GM23338 (cell line): ENCODE measurements at regions not wholly inside any gene's neighbourhood (a gene's known extent, or its start where the extent isn't known, plus 50 kb on each side); places are given as distances from the start of the nearest gene placed in this dataset.

Source experiments
- ATAC-seq: fragments of 200-7000 bp; cut with Tn5 transposase; 3 replicates; pipeline ENCODE4 v1.9.1; 2020
- DNase-seq: peaks from one replicate; pipeline ENCODE4 v3.0.0-alpha.2; 2015; ENCODE audit warnings: low spot score
- H2AFZ ChIP-seq: fragments of 200-600 bp; sonication (generic); 2 replicates; pipeline ENCODE4 v1.8.0; 2016; ENCODE audit warnings: antibody characterized with exemption, mild to moderate bottlenecking, moderate library complexity
- H3F3A ChIP-seq: fragments of 200-600 bp; sonication (generic); replicated peaks from 2 replicates; pipeline ENCODE4 v1.8.0; 2017; ENCODE audit warnings: antibody characterized with exemption, mixed run types, low read depth
- H3K27ac ChIP-seq: fragments of 200-600 bp; sonication (generic); 2 replicates; pipeline ENCODE4 v1.6.1; 2016; ENCODE audit warnings: low read depth
- H3K27me3 ChIP-seq: fragments of 200-600 bp; sonication (generic); 2 replicates; pipeline ENCODE4 v1.8.0; 2016; ENCODE audit warnings: mild to moderate bottlenecking, mixed run types, moderate library complexity; ENCODE audit not compliant: insufficient read depth
- H3K36me3 ChIP-seq: fragments of 200-600 bp; sonication (generic); 2 replicates; pipeline ENCODE4 v1.8.0; 2016; ENCODE audit warnings: mild to moderate bottlenecking; ENCODE audit not compliant: insufficient read depth
- H3K4me1 ChIP-seq: fragments of 200-600 bp; sonication (generic); 2 replicates; pipeline ENCODE4 v1.8.0; 2016; ENCODE audit warnings: mild to moderate bottlenecking, moderate library complexity; ENCODE audit not compliant: insufficient read depth
- H3K4me2 ChIP-seq: fragments of 200-600 bp; sonication (generic); 2 replicates; pipeline ENCODE4 v1.7.1; 2017; ENCODE audit warnings: mixed run types
- H3K4me3 ChIP-seq: fragments of 200-600 bp; sonication (generic); 2 replicates; pipeline ENCODE4 v1.6.1; 2016; ENCODE audit warnings: mixed run types
- H3K79me2 ChIP-seq: fragments of 200-600 bp; sonication (generic); replicated peaks from 2 replicates; pipeline ENCODE4 v1.8.0; 2017; ENCODE audit warnings: mild to moderate bottlenecking; ENCODE audit not compliant: insufficient read depth
- H3K9me2 ChIP-seq: fragments of 200-600 bp; sonication (generic); 2 replicates; pipeline ENCODE4 v1.8.0; 2017; ENCODE audit not compliant: insufficient read depth
- H4K20me1 ChIP-seq: fragments of 200-600 bp; sonication (generic); replicated peaks from 2 replicates; pipeline ENCODE4 v1.8.0; 2017; ENCODE audit warnings: mild to moderate bottlenecking; ENCODE audit not compliant: insufficient read depth
- H3K27ac Mint-ChIP-seq: 2 replicates; pipeline ENCODE4 v1.8.0; 2020; ENCODE audit warnings: inconsistent platforms, mild to moderate bottlenecking, moderate library complexity, mixed read lengths
- H3K27me3 Mint-ChIP-seq: 3 replicates; pipeline ENCODE4 v1.8.0; 2022; ENCODE audit warnings: low read depth, mild to moderate bottlenecking, moderate library complexity, mixed read lengths, inconsistent platforms; ENCODE audit not compliant: insufficient read depth, poor library complexity
- H3K36me3 Mint-ChIP-seq: 3 replicates; pipeline ENCODE4 v1.8.0; 2021; ENCODE audit warnings: low read depth, mild to moderate bottlenecking, inconsistent platforms, moderate library complexity, mixed read lengths
- H3K4me1 Mint-ChIP-seq: 3 replicates; pipeline ENCODE4 v1.8.0; 2020; ENCODE audit warnings: mild to moderate bottlenecking, inconsistent platforms, mixed read lengths
- H3K4me3 Mint-ChIP-seq: 3 replicates; pipeline ENCODE4 v1.8.0; 2021; ENCODE audit warnings: moderate library complexity, mild to moderate bottlenecking, inconsistent platforms, mixed read lengths
- H3K9me3 Mint-ChIP-seq: 3 replicates; pipeline ENCODE4 v1.8.0; 2020; ENCODE audit warnings: moderate library complexity, mild to moderate bottlenecking, inconsistent platforms, mixed read lengths
- CREB1 ChIP-seq: fragments of 250-450 bp; sonication (Bioruptor Pico); IDR thresholded peaks from 2 replicates; pipeline ENCODE4 v1.5.0; 2020; ENCODE audit warnings: low read depth, mild to moderate bottlenecking, moderate library complexity
- CTCF ChIP-seq, 2 experiments: fragments of 200-600 bp in 1 of 2; sonication (generic) in 1 of 2; conservative IDR thresholded peaks; 2 replicates each; pipeline versions ENCODE4 v1.5.1 to v1.6.1; 2016 to 2017; ENCODE audit warnings: antibody characterized with exemption in 2 of 2, low read depth in 2 of 2, mild to moderate bottlenecking in 2 of 2, moderate library complexity in 1 of 2
- EZH2 ChIP-seq: fragments of 200-600 bp; sonication (generic); IDR thresholded peaks from one replicate; pipeline ENCODE4 v1.8.0; 2017; ENCODE audit warnings: antibody characterized with exemption, mild to moderate bottlenecking, low read depth; ENCODE audit not compliant: unreplicated experiment
- EZH2phosphoT487 ChIP-seq: fragments of 200-600 bp; sonication (generic); IDR thresholded peaks from one replicate; pipeline ENCODE4 v1.8.1; 2018; ENCODE audit warnings: antibody characterized with exemption; ENCODE audit not compliant: unreplicated experiment
- JUNB ChIP-seq: IDR thresholded peaks from one replicate; pipeline ENCODE4 v1.6.1; 2016; ENCODE audit warnings: antibody characterized with exemption; ENCODE audit not compliant: unreplicated experiment
- NANOG ChIP-seq: IDR thresholded peaks from 2 replicates; pipeline ENCODE4 v1.6.1; 2016; ENCODE audit warnings: antibody characterized with exemption, borderline replicate concordance
- POLR2AphosphoS5 ChIP-seq: IDR thresholded peaks from 2 replicates; pipeline ENCODE4 v1.6.1; 2016; ENCODE audit warnings: antibody characterized with exemption, low read depth
- REST ChIP-seq: IDR thresholded peaks from one replicate; pipeline ENCODE4 v1.6.1; 2018; ENCODE audit warnings: antibody characterized with exemption; ENCODE audit not compliant: unreplicated experiment
- STAT1 ChIP-seq: IDR thresholded peaks from one replicate; pipeline ENCODE4 v1.6.1; 2016; ENCODE audit warnings: antibody characterized with exemption; ENCODE audit not compliant: unreplicated experiment
- ZNF114 ChIP-seq: fragments of 250-450 bp; sonication (Bioruptor Pico); IDR thresholded peaks from 2 replicates; pipeline ENCODE4 v1.5.0; 2020; ENCODE audit warnings: mild to moderate bottlenecking, moderate library complexity
- ZNF331 ChIP-seq: fragments of 250-450 bp; sonication (Bioruptor Pico); IDR thresholded peaks from 2 replicates; pipeline ENCODE4 v1.5.0; 2020; ENCODE audit warnings: low read depth, mild to moderate bottlenecking, moderate library complexity
- TF ChIP-seq, protein P1 (sequence below): fragments of 250-450 bp; sonication (Bioruptor Pico); IDR thresholded peaks from 2 replicates; pipeline ENCODE4 v1.5.0; 2020; ENCODE audit warnings: mild to moderate bottlenecking, moderate library complexity
- TF ChIP-seq, protein P2 (sequence below): IDR thresholded peaks from 2 replicates; pipeline ENCODE4 v1.6.1; 2016; ENCODE audit warnings: antibody characterized with exemption

- no peak overlapping the region for H3K4me2 ChIP-seq
- Mint-ChIP-seq H3K27ac (peak overlapping the region; percentile 7; the same call in 1 of the 2 replicates), H3K4me1 (peaks cover 10% of the 10 kb centered on the region; the same call in 2 of the 3 replicates), H3K36me3 (peaks cover 8% of the 10 kb centered on the region; the same call in 1 of the 3 replicates), H3K27me3 (no peaks in the 10 kb centered on the region), H3K9me3 (no peaks in the 10 kb centered on the region), H3K4me3 (no peak overlapping the region)
- H4K20me1 ChIP-seq = no peaks in the 10 kb centered on the region
- no peak overlapping the region for H3K4me3 ChIP-seq
- DNase-seq (no peak), ATAC-seq (no peak)
- H3F3A ChIP-seq = no peaks in the 10 kb centered on the region
- TF ChIP-seq EZH2 = no peak
- TF ChIP-seq JUNB = no peak
- no peak for TF ChIP-seq NANOG
- TF ChIP-seq STAT1 = no peak
- TF ChIP-seq EZH2phosphoT487 = no peak
- TF ChIP-seq, protein P1, sequence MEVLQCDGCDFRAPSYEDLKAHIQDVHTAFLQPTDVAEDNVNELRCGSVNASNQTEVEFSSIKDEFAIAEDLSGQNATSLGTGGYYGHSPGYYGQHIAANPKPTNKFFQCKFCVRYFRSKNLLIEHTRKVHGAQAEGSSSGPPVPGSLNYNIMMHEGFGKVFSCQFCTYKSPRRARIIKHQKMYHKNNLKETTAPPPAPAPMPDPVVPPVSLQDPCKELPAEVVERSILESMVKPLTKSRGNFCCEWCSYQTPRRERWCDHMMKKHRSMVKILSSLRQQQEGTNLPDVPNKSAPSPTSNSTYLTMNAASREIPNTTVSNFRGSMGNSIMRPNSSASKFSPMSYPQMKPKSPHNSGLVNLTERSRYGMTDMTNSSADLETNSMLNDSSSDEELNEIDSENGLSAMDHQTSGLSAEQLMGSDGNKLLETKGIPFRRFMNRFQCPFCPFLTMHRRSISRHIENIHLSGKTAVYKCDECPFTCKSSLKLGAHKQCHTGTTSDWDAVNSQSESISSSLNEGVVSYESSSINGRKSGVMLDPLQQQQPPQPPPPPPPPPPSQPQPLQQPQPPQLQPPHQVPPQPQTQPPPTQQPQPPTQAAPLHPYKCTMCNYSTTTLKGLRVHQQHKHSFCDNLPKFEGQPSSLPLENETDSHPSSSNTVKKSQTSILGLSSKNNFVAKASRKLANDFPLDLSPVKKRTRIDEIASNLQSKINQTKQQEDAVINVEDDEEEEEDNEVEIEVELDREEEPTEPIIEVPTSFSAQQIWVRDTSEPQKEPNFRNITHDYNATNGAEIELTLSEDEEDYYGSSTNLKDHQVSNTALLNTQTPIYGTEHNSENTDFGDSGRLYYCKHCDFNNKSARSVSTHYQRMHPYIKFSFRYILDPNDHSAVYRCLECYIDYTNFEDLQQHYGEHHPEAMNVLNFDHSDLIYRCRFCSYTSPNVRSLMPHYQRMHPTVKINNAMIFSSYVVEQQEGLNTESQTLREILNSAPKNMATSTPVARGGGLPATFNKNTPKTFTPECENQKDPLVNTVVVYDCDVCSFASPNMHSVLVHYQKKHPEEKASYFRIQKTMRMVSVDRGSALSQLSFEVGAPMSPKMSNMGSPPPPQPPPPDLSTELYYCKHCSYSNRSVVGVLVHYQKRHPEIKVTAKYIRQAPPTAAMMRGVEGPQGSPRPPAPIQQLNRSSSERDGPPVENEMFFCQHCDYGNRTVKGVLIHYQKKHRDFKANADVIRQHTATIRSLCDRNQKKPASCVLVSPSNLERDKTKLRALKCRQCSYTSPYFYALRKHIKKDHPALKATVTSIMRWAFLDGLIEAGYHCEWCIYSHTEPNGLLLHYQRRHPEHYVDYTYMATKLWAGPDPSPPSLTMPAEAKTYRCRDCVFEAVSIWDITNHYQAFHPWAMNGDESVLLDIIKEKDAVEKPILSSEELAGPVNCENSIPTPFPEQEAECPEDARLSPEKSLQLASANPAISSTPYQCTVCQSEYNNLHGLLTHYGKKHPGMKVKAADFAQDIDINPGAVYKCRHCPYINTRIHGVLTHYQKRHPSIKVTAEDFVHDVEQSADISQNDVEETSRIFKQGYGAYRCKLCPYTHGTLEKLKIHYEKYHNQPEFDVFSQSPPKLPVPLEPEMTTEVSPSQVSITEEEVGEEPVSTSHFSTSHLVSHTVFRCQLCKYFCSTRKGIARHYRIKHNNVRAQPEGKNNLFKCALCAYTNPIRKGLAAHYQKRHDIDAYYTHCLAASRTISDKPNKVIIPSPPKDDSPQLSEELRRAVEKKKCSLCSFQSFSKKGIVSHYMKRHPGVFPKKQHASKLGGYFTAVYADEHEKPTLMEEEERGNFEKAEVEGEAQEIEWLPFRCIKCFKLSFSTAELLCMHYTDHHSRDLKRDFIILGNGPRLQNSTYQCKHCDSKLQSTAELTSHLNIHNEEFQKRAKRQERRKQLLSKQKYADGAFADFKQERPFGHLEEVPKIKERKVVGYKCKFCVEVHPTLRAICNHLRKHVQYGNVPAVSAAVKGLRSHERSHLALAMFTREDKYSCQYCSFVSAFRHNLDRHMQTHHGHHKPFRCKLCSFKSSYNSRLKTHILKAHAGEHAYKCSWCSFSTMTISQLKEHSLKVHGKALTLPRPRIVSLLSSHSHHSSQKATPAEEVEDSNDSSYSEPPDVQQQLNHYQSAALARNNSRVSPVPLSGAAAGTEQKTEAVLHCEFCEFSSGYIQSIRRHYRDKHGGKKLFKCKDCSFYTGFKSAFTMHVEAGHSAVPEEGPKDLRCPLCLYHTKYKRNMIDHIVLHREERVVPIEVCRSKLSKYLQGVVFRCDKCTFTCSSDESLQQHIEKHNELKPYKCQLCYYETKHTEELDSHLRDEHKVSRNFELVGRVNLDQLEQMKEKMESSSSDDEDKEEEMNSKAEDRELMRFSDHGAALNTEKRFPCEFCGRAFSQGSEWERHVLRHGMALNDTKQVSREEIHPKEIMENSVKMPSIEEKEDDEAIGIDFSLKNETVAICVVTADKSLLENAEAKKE (CRISPR knock-in tag) = no peak
- no peak for TF ChIP-seq POLR2AphosphoS5
- no peak for TF ChIP-seq ZNF114 (CRISPR knock-in tag)
- no peak for TF ChIP-seq CREB1 (CRISPR knock-in tag)
- TF ChIP-seq REST = no peak
- TF ChIP-seq, protein P2, sequence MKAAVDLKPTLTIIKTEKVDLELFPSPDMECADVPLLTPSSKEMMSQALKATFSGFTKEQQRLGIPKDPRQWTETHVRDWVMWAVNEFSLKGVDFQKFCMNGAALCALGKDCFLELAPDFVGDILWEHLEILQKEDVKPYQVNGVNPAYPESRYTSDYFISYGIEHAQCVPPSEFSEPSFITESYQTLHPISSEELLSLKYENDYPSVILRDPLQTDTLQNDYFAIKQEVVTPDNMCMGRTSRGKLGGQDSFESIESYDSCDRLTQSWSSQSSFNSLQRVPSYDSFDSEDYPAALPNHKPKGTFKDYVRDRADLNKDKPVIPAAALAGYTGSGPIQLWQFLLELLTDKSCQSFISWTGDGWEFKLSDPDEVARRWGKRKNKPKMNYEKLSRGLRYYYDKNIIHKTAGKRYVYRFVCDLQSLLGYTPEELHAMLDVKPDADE = no peak
- TF ChIP-seq CTCF (conservative IDR thresholded peaks at IDR 0.05; ENCODE audit: low read depth in 2 of 2) = no peak
- TF ChIP-seq ZNF331 (CRISPR knock-in tag) = no peak
- no peaks in the 10 kb centered on the region for H3K27me3 ChIP-seq
- H3K4me1 ChIP-seq = 0 out of 2 replicates have a peak, but pooled peaks cover under 1% of the 10 kb centered on the region
- H3K36me3 ChIP-seq = no peaks in the 10 kb centered on the region
- no peaks in the 10 kb centered on the region for H3K79me2 ChIP-seq
- H2AFZ ChIP-seq = peak overlapping the region; percentile 48; the same call in 1 of the 2 replicates
- H3K27ac ChIP-seq = no peak overlapping the region
- H3K9me2 ChIP-seq = 0 out of 2 replicates have a peak, but pooled peaks cover 4% of the 10 kb centered on the region
These were observed 532.5 kb downstream of the KIF4B start for GRCh38 chr5:155546075-155546474.
